Fibroblast of villous mesenchyme (primary cell): ENCODE measurements at regions not wholly inside any gene's neighbourhood (a gene's known extent, or its start where the extent isn't known, plus 50 kb on each side); places are given as distances from the start of the nearest gene placed in this dataset.
A peak's percentile ranks its signal among the peaks of the same experiment; 100 is the strongest.

Source experiments
- DNase-seq: peaks from one replicate; pipeline ENCODE4 v3.0.0-alpha.2; 2010; ENCODE audit warnings: low read depth
- H3K4me3 ChIP-seq: 2 replicates; pipeline ENCODE4 v1.5.1; 2011; ENCODE audit warnings: low read depth, mild to moderate bottlenecking, low read length
- CTCF ChIP-seq: IDR thresholded peaks from 2 replicates; pipeline ENCODE4 v1.5.1; 2012; ENCODE audit warnings: low read depth, mild to moderate bottlenecking, low read length; ENCODE audit not compliant: insufficient read depth

DNA sequence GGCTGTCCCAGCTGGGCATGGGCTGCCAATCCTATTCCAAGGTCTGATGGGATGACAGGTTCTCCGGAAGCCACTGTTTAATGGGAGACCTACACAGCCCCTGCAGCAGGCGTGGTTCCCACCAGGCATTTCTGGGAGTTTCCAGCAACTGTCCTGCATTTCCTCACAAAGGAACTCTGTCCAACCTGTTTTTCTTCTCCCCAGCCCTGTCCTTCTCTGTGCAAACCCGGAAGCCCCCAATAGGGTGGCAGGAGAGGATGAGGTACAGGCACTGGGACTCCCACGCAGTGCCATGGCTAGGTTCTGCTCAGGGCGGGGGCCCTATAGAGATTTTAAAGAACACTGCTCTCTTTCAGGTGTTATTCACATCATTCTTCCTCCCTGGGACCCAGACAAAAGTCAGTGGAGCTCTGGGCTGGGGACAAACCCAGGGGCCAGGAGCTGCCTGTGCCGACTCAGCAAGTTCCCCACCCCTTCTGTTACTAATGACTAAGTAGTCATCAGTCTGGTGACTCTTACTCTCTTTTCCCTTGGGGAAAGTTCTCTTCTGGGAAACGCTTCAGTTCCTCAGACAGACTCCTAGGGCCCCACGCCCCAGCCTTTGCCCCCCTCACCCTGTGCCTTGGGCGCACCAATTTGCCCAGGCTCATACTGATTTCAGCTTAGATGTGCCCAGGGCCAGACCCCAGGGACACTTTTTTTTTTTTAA, 97.7 kb downstream of the CD47 start:
- no peak overlapping the region for H3K4me3 ChIP-seq
- no peak for DNase-seq
- TF ChIP-seq CTCF = no peak

- no peak for TF ChIP-seq CTCF
- H3K4me3 ChIP-seq = no peak overlapping the region
- no peak for DNase-seq
Observed at GRCh38 chr3:107990926-107991325, 99.9 kb downstream of the CD47 start.

- TF ChIP-seq CTCF = no peak
Observed at GRCh38 chr3:107990433-107990832, 100.4 kb downstream of the CD47 start.

GRCh38 chr3:107989661-107990060, 101.2 kb downstream of the CD47 start:
- TF ChIP-seq CTCF = no peak
- no peak overlapping the region for H3K4me3 ChIP-seq
- DNase-seq = no peak

More at GRCh38 chr3:107990433-107990832, 100.4 kb downstream of the CD47 start:
- no peak overlapping the region for H3K4me3 ChIP-seq
- no peak for DNase-seq

DNA sequence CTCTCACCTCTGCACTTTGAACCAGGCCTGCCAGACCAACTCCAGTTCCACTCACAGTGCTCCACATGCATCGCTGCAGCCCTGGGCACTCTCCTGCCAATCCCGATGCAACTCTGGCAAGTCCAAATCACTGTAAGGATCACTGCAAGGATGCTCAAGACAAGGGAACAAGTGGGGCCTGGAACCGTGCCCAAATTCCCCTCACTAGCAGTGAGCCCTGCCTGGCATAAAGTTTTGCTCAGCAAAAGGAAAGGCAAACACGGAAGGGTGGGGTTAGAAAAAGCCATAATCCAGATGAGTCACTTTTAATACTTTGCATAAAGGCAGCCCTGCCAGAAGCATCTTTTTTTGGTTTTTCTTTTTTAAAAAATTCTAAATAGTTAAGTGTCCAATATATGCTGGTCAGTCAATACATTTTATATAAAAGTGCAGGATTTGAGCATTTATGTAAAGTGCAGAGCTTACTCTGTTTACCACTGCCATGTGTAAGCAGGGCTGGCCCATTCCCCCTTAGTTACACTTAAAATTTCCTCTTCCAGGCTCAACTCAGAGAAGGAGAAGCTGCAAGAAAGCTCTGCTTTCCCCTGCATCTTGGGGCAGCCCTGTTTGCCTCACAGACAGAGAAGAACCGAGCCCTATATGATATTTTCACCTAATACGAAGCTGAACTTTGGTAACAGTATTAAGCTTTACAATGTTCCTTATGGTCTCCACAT, 102.2 kb downstream of the CD47 start:
- no peak for TF ChIP-seq CTCF
- peak; percentile 40 for DNase-seq
- no peak overlapping the region for H3K4me3 ChIP-seq

DNA sequence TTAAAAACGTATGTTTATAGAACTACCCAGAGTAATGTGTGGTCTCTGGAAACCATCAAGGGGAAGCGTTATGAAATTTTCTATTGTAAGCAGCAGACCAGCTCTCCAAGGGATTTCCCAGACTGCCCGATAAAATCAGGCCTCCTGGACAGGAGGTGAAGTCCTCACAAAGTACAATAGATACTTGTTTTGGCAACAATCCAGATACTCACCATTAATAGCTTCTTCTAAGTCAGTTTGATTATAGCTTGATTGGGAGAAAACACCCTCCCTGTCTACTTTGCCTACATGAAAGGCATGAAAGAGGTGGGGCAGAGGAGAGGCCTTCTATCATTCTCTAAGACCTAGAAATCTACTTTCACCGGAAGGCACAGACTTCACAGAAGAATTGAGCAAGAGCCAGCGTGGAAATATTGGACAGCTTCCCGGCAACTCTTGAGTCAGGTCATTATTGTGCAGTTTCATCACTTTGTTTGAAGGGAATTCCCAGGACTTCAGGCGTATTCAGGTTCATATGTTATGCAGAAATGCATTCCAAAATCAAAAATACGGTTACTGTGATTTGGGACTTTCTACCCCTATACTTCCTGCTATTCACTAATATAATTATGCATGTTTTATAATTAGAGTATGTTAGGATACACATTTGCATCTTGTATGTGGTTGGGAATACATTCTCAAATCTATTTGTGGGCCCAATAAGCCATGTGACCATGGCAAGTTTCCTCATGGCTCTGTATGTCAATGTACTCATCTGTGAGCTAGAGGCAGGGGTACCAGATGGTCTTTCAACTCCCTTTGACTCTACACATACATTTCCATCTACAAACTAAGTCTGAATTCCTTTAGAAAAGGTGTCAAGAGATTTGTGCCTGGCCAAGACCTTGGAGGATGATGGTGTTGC, 103.5 kb downstream of the CD47 start:
- H3K4me3 ChIP-seq = no peak overlapping the region
- TF ChIP-seq CTCF = no peak
- peak; percentile 96 for DNase-seq
